GM23248 (cell line): ENCODE measurements at regions not wholly inside any gene's neighbourhood (a gene's known extent, or its start where the extent isn't known, plus 50 kb on each side); places are given as distances from the start of the nearest gene placed in this dataset.

Experiments used
- DNase-seq: peaks from one replicate; pipeline ENCODE4 v3.0.0-alpha.2; 2015
- H2AFZ ChIP-seq: fragments of 200-600 bp; sonication (generic); 2 replicates; pipeline ENCODE4 v1.6.1; 2016; ENCODE audit warnings: antibody characterized with exemption
- H3F3A ChIP-seq: fragments of 200-600 bp; sonication (generic); 2 replicates; pipeline ENCODE4 v1.6.1; 2016; ENCODE audit warnings: mild to moderate bottlenecking, antibody characterized with exemption, mixed run types; ENCODE audit not compliant: insufficient read depth
- H3K27ac ChIP-seq: fragments of 200-600 bp; sonication (generic); 2 replicates; pipeline ENCODE4 v1.5.1; 2016; ENCODE audit warnings: mild to moderate bottlenecking
- H3K27me3 ChIP-seq: fragments of 200-600 bp; sonication (generic); replicated peaks from 2 replicates; pipeline ENCODE4 v1.6.1; 2016; ENCODE audit warnings: mild to moderate bottlenecking; ENCODE audit not compliant: insufficient read depth
- H3K36me3 ChIP-seq: fragments of 200-600 bp; sonication (generic); 2 replicates; pipeline ENCODE4 v1.6.1; 2016; ENCODE audit warnings: low read depth, mild to moderate bottlenecking
- H3K4me1 ChIP-seq: fragments of 200-600 bp; sonication (generic); 2 replicates; pipeline ENCODE4 v1.6.1; 2016; ENCODE audit warnings: mild to moderate bottlenecking; ENCODE audit not compliant: insufficient read depth
- H3K4me2 ChIP-seq: fragments of 200-600 bp; sonication (generic); one replicate; pipeline ENCODE4 v1.6.1; 2016; ENCODE audit warnings: mild to moderate bottlenecking; ENCODE audit not compliant: unreplicated experiment
- H3K4me3 ChIP-seq: fragments of 200-600 bp; sonication (generic); 2 replicates; pipeline ENCODE4 v1.5.1; 2016; ENCODE audit warnings: mild to moderate bottlenecking
- H3K79me2 ChIP-seq: fragments of 200-600 bp; sonication (generic); 2 replicates; pipeline ENCODE4 v1.6.1; 2016; ENCODE audit warnings: mild to moderate bottlenecking; ENCODE audit not compliant: insufficient read depth
- H3K9ac ChIP-seq: fragments of 200-600 bp; sonication (generic); 2 replicates; pipeline ENCODE4 v1.6.1; 2016; ENCODE audit warnings: mild to moderate bottlenecking
- H3K9me2 ChIP-seq: fragments of 200-600 bp; sonication (generic); 2 replicates; pipeline ENCODE4 v1.6.1; 2016; ENCODE audit warnings: mixed run types, mild to moderate bottlenecking, moderate library complexity; ENCODE audit not compliant: insufficient read depth
- H3K9me3 ChIP-seq: fragments of 200-600 bp; sonication (generic); one replicate; pipeline ENCODE4 v1.6.1; 2017; ENCODE audit warnings: low read depth
- H4K20me1 ChIP-seq: fragments of 200-600 bp; sonication (generic); 2 replicates; pipeline ENCODE4 v1.6.0; 2016; ENCODE audit not compliant: insufficient read depth
- EZH2 ChIP-seq: fragments of 200-600 bp; sonication (generic); IDR thresholded peaks from 2 replicates; pipeline ENCODE4 v1.6.1; 2018; ENCODE audit warnings: antibody characterized with exemption, mild to moderate bottlenecking; ENCODE audit not compliant: insufficient read depth, poor library complexity, severe bottlenecking
- EZH2phosphoT487 ChIP-seq: fragments of 200-600 bp; sonication (generic); IDR thresholded peaks from 2 replicates; pipeline ENCODE4 v1.6.1; 2018; ENCODE audit warnings: antibody characterized with exemption, moderate library complexity, mild to moderate bottlenecking, low read depth; ENCODE audit not compliant: insufficient read depth
- WGBS, 2 experiments: methylation state at CpG; one replicate each; pipeline ENCODE4 v1.1.6; 2015 to 2017; ENCODE audit warnings: low lambda C conversion rate in 2 of 2, low coverage in 1 of 2; ENCODE audit errors: missing lambda C conversion rate in 2 of 2; 5-methylcytosine and 5-hydroxymethylcytosine counted together
- in situ Hi-C: fragments of 300-500 bp; cut with MboI; formaldehyde crosslinking; loops from 2 replicates; pipeline ENCODE4 v1.15.0; 2020

GRCh38 chr6:77036400-77036799 lies 426.9 kb downstream of the HTR1B start:
- Histone ChIP-seq H2AFZ (no peak overlapping the region), H3K27ac (no peak overlapping the region), H4K20me1 (no peaks in the 10 kb centered on the region), H3F3A (peaks cover 22% of the 10 kb centered on the region), H3K4me1 (peaks cover 36% of the 10 kb centered on the region), H3K79me2 (no peaks in the 10 kb centered on the region), H3K9me3 (no peaks in the 10 kb centered on the region), H3K4me3 (no peak overlapping the region), H3K4me2 (no peak overlapping the region), H3K9me2 (no peaks in the 10 kb centered on the region; the same call in 1 of the 2 replicates), H3K9ac (no peak overlapping the region), H3K36me3 (no peaks in the 10 kb centered on the region), H3K27me3 (no peaks in the 10 kb centered on the region)
- DNase-seq = no peak
- in situ Hi-C loops = no loop called here
- TF ChIP-seq EZH2 (no peak), EZH2phosphoT487 (no peak)
- 62 to 77% methylated on average over 4 of the region's 4 CpGs for WGBS, 2 experiments

GRCh38 chr6:77034161-77034560 lies 429.1 kb downstream of the HTR1B start:
- H3K9me3 ChIP-seq = no peaks in the 10 kb centered on the region
- in situ Hi-C loops = no loop called here
- H3K27ac ChIP-seq = peak overlapping the region; percentile 40
- no peak overlapping the region for H2AFZ ChIP-seq
- 0 out of 2 replicates have a peak, but pooled peaks have one; percentile 41 for TF ChIP-seq EZH2phosphoT487
- TF ChIP-seq EZH2 = no peak
- H3K4me3 ChIP-seq = peak overlapping the region; percentile 50
- 7 to 20% methylated on average over 5 of the region's 5 CpGs for WGBS, 2 experiments
- no peaks in the 10 kb centered on the region for H3K79me2 ChIP-seq
- no peaks in the 10 kb centered on the region; the same call in 1 of the 2 replicates for H3K9me2 ChIP-seq
- peak overlapping the region; percentile 62 for H3K4me2 ChIP-seq
- peak; percentile 77 for DNase-seq
- H3K9ac ChIP-seq = no peak overlapping the region
- H4K20me1 ChIP-seq = no peaks in the 10 kb centered on the region
- no peaks in the 10 kb centered on the region for H3K36me3 ChIP-seq
- no peaks in the 10 kb centered on the region for H3K27me3 ChIP-seq
- peaks cover 17% of the 10 kb centered on the region for H3F3A ChIP-seq
- peaks cover 14% of the 10 kb centered on the region for H3K4me1 ChIP-seq

- Histone ChIP-seq H3K27ac (no peak overlapping the region), H3K4me2 (no peak overlapping the region), H2AFZ (no peak overlapping the region), H3F3A (peaks cover 8% of the 10 kb centered on the region), H3K9ac (no peak overlapping the region), H3K9me2 (no peaks in the 10 kb centered on the region; the same call in 1 of the 2 replicates), H3K4me1 (peaks cover 8% of the 10 kb centered on the region), H3K36me3 (no peaks in the 10 kb centered on the region), H3K79me2 (no peaks in the 10 kb centered on the region), H3K27me3 (no peaks in the 10 kb centered on the region), H3K9me3 (no peaks in the 10 kb centered on the region), H3K4me3 (no peak overlapping the region), H4K20me1 (no peaks in the 10 kb centered on the region)
- no peak for DNase-seq
- TF ChIP-seq EZH2 = no peak
- TF ChIP-seq EZH2phosphoT487 = no peak
- in situ Hi-C loops = no loop called here
- WGBS, 2 experiments = 37 to 46% methylated on average over 7 of the region's 7 CpGs
Observed at GRCh38 chr6:77030929-77031674, 432.2 kb downstream of the HTR1B start.

- Histone ChIP-seq H3K4me1 (no peaks in the 10 kb centered on the region), H4K20me1 (no peaks in the 10 kb centered on the region), H3K4me2 (no peak overlapping the region), H3K36me3 (no peaks in the 10 kb centered on the region), H3K9me3 (no peaks in the 10 kb centered on the region), H3K9me2 (no peaks in the 10 kb centered on the region), H3K9ac (no peak overlapping the region), H3K79me2 (no peaks in the 10 kb centered on the region), H2AFZ (no peak overlapping the region), H3K27ac (no peak overlapping the region), H3K27me3 (no peaks in the 10 kb centered on the region), H3F3A (no peaks in the 10 kb centered on the region), H3K4me3 (no peak overlapping the region)
- in situ Hi-C loops = no loop called here
- DNase-seq = no peak
- no peak for TF ChIP-seq EZH2phosphoT487
- 62 to 66% methylated on average over 2 of the region's 2 CpGs for WGBS, 2 experiments
Observed at GRCh38 chr6:77026341-77026740, 436.9 kb downstream of the HTR1B start.
